Fibroblast of lung (primary cell): ENCODE measurements at regions not wholly inside any gene's neighbourhood (a gene's known extent, or its start where the extent isn't known, plus 50 kb on each side); places are given as distances from the start of the nearest gene placed in this dataset.

Experiments used
- DNase-seq, 2 donors: peaks; one replicate each; pipeline versions ENCODE4 v3.0.0 to v3.0.0-alpha.2; 2010; ENCODE audit warnings: low read depth in 2 of 2
- H2AFZ ChIP-seq: 2 replicates; pipeline ENCODE4 v1.5.1; 2012; ENCODE audit warnings: low read length, control low read depth, inconsistent platforms
- H3K27ac ChIP-seq: 2 replicates; pipeline ENCODE4 v1.5.1; 2011; ENCODE audit warnings: low read length, control low read depth; ENCODE audit not compliant: insufficient read depth
- H3K27me3 ChIP-seq: 2 replicates; pipeline ENCODE4 v1.5.1; 2011; ENCODE audit warnings: mild to moderate bottlenecking, low read length; ENCODE audit not compliant: control insufficient read depth, insufficient read depth
- H3K36me3 ChIP-seq: 2 replicates; pipeline ENCODE4 v1.5.1; 2011; ENCODE audit warnings: low read length; ENCODE audit not compliant: control insufficient read depth, insufficient read depth
- H3K4me1 ChIP-seq: 2 replicates; pipeline ENCODE4 v1.5.1; 2011; ENCODE audit warnings: low read length; ENCODE audit not compliant: control insufficient read depth, insufficient read depth; ENCODE audit errors: extremely low read depth
- H3K4me2 ChIP-seq: 2 replicates; pipeline ENCODE4 v1.5.1; 2011; ENCODE audit warnings: low read length, control low read depth; ENCODE audit not compliant: insufficient read depth; ENCODE audit errors: extremely low read depth
- H3K4me3 ChIP-seq, 4 experiments: fragments of 200-600 bp in 1 of 4; sonication (generic) in 1 of 4; replicated peaks in 1 of 4; 2 replicates each; pipeline ENCODE4 v1.5.1; 2011 to 2016; ENCODE audit warnings: low read length in 4 of 4, low read depth in 3 of 4, mild to moderate bottlenecking in 3 of 4, control low read depth in 2 of 4, inconsistent platforms in 1 of 4, mixed read lengths in 1 of 4; ENCODE audit not compliant: insufficient read depth in 1 of 4; ENCODE audit errors: control extremely low read depth in 1 of 4
- H3K79me2 ChIP-seq: 2 replicates; pipeline ENCODE4 v1.5.1; 2012; ENCODE audit warnings: mild to moderate bottlenecking, low read length, inconsistent platforms; ENCODE audit not compliant: control insufficient read depth, insufficient read depth
- H3K9ac ChIP-seq: 2 replicates; pipeline ENCODE4 v1.5.1; 2011; ENCODE audit warnings: mild to moderate bottlenecking, low read length, control low read depth; ENCODE audit not compliant: insufficient read depth
- H3K9me3 ChIP-seq: 2 replicates; pipeline ENCODE4 v1.5.1; 2012; ENCODE audit warnings: low read depth, low read length; ENCODE audit not compliant: control insufficient read depth, insufficient read depth
- H4K20me1 ChIP-seq: 2 replicates; pipeline ENCODE4 v1.5.1; 2011; ENCODE audit warnings: low read length; ENCODE audit not compliant: control insufficient read depth, insufficient read depth; ENCODE audit errors: extremely low read depth
- EZH2 ChIP-seq: IDR thresholded peaks from 2 replicates; pipeline ENCODE4 v1.5.1; 2012; ENCODE audit warnings: low read length, control low read depth, mild to moderate bottlenecking; ENCODE audit errors: missing control alignments
- TF ChIP-seq, protein P1 (sequence below), 2 donors: IDR thresholded peaks in 1 of 2; conservative IDR thresholded peaks in 1 of 2; 1 replicate in 1 of 2; 2 replicates in 1 of 2; pipeline ENCODE4 v1.5.1; 2011 to 2012; ENCODE audit warnings: low read length in 2 of 2, control low read depth in 1 of 2, inconsistent platforms in 1 of 2, low read depth in 1 of 2, mild to moderate bottlenecking in 1 of 2

DNA sequence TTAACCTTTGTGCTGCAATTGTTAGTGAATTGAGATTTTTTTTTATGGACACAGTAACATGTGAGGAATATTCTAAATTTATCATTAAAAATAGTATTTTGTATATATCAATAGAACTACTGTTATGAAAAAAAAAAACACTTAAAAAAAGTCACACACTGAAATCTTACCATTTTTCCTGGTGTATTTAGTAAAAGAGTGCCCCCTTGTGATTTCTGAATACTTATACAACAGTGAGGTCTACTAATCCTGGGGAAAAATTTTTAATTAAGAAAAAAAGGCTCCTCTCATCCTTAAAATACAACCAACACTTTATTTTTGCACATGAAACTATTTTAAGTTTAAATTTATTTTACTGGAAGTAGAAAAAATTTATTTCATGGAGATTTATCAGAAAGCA, 56.4 kb upstream of the SPOCK3 start:
- Histone ChIP-seq H3K36me3 (no peaks in the 10 kb centered on the region), H2AFZ (no peak overlapping the region), H3K9me3 (no peaks in the 10 kb centered on the region), H3K4me2 (no peak overlapping the region), H3K4me3 (no peak overlapping the region), H3K4me1 (no peaks in the 10 kb centered on the region), H3K27me3 (no peaks in the 10 kb centered on the region), H3K79me2 (no peaks in the 10 kb centered on the region), H3K9ac (no peak overlapping the region), H4K20me1 (no peaks in the 10 kb centered on the region), H3K27ac (no peak overlapping the region)
- DNase-seq = peak; percentile 23 to 34
- no peak for TF ChIP-seq EZH2
- TF ChIP-seq, protein P1, sequence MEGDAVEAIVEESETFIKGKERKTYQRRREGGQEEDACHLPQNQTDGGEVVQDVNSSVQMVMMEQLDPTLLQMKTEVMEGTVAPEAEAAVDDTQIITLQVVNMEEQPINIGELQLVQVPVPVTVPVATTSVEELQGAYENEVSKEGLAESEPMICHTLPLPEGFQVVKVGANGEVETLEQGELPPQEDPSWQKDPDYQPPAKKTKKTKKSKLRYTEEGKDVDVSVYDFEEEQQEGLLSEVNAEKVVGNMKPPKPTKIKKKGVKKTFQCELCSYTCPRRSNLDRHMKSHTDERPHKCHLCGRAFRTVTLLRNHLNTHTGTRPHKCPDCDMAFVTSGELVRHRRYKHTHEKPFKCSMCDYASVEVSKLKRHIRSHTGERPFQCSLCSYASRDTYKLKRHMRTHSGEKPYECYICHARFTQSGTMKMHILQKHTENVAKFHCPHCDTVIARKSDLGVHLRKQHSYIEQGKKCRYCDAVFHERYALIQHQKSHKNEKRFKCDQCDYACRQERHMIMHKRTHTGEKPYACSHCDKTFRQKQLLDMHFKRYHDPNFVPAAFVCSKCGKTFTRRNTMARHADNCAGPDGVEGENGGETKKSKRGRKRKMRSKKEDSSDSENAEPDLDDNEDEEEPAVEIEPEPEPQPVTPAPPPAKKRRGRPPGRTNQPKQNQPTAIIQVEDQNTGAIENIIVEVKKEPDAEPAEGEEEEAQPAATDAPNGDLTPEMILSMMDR (conservative IDR thresholded peaks at IDR 0.05 in 1 of 2, IDR thresholded peaks at IDR 0.05 in 1 of 2; ENCODE audit: low read depth in 1 of 2, low read length in 2 of 2) = no peak

- Histone ChIP-seq H3K9me3 (no peaks in the 10 kb centered on the region), H3K27ac (no peak overlapping the region), H3K79me2 (no peaks in the 10 kb centered on the region), H3K4me3 (no peak overlapping the region), H2AFZ (no peak overlapping the region), H3K9ac (no peak overlapping the region), H3K36me3 (no peaks in the 10 kb centered on the region), H3K27me3 (no peaks in the 10 kb centered on the region), H4K20me1 (no peaks in the 10 kb centered on the region), H3K4me1 (no peaks in the 10 kb centered on the region), H3K4me2 (no peak overlapping the region)
- TF ChIP-seq, protein P1 (conservative IDR thresholded peaks at IDR 0.05 in 1 of 2, IDR thresholded peaks at IDR 0.05 in 1 of 2; ENCODE audit: low read depth in 1 of 2, low read length in 2 of 2) = no peak
- no peak for TF ChIP-seq EZH2
- no peak for DNase-seq
Observed at GRCh38 chr4:167308876-167309275, 74.6 kb upstream of the SPOCK3 start.

DNA sequence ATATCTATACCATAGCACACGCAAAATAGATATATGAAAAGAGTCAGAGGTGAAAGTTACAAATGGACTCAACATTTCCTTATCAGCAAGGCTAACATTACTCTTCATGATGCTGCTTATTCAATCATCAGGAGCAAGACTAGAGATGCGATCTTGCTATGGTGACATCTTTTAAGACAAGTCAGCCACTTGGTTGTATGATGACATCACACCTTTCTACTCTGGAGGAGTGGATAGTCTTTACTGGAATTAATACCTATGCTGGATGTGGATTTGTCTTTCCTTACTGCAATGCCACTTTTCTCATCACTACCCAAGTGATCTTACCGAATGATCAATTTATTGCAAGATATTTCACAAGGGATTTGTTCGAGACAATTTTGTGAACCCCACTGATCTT, 87.0 kb upstream of the SPOCK3 start:
- no peak overlapping the region for H3K27ac ChIP-seq
- TF ChIP-seq, protein P1 (conservative IDR thresholded peaks at IDR 0.05 in 1 of 2, IDR thresholded peaks at IDR 0.05 in 1 of 2; ENCODE audit: low read depth in 1 of 2, low read length in 2 of 2) = no peak
- no peak for TF ChIP-seq EZH2
- H3K9me3 ChIP-seq = no peaks in the 10 kb centered on the region
- no peaks in the 10 kb centered on the region for H3K36me3 ChIP-seq
- H3K4me3 ChIP-seq = no peak overlapping the region
- no peaks in the 10 kb centered on the region for H4K20me1 ChIP-seq
- no peaks in the 10 kb centered on the region for H3K79me2 ChIP-seq
- no peak overlapping the region for H3K9ac ChIP-seq
- no peaks in the 10 kb centered on the region for H3K4me1 ChIP-seq
- DNase-seq = no peak
- H3K27me3 ChIP-seq = no peaks in the 10 kb centered on the region
- H3K4me2 ChIP-seq = no peak overlapping the region
- no peak overlapping the region for H2AFZ ChIP-seq
